ENCODE measurements at regions not wholly inside any gene's neighbourhood (a gene's known extent, or its start where the extent isn't known, plus 50 kb on each side); places are given as distances from the start of the nearest gene placed in this dataset.

DNA sequence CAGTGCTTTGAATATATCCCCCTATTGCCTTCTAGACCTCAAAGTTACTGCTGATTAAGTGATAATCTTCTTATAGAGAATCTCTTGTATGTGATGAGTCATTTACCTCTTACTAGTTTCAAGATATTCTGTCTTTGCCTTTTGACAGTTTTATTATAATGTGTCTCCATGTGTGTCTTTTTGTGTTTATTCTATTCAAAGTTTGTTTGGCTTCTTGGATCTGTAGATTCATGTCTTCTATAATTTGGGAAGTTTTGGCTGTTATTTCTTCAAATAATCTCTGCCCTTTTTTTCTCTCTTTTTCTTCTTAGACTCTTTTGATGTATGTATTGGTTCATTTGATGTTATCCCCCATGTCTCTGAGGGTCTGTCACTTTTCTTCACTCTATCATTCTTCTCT is 915.7 kb upstream of the GRIA3 start:
- peaks cover 24% of the 10 kb centered on the region for H3K9me3 Mint-ChIP-seq (ENCODE audit: unreplicated experiment)
- H3K36me3 Mint-ChIP-seq (ENCODE audit: insufficient read depth, unreplicated experiment), result no peaks in the 10 kb centered on the region

DNA sequence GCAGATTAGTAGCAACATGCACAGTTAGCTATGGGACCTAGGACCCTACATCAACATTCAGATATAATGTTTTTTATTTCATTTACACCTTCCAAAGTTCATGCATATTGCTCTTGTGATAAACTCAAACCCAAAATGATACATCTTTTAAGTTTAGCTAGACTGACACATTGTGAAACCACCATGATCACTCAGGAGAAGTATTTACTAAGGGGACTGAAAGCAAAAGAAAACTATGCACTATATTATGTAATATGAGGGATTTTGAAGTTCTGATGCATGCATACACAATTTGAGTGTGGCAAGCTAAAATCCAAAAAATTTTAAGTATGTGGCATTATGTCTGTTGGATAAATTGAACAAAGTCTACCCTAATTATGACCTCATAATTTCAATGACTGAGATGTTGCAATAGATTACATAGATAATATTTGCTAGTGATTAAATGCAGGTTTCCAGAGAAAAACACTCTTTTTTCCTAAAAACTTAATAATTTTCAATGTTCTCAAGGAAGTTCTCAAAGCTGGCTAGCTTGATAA is 914.8 kb upstream of the GRIA3 start:
- CTCF ChIA-PET, result no interaction called here

More for the DNA sequence above, 915.7 kb upstream of the GRIA3 start:
- TF ChIP-seq CTCF (IDR thresholded peaks at IDR 0.05; ENCODE audit: unreplicated experiment), result no peak
- ChIA-PET CTCF (no interaction called here), POLR2A (no interaction called here)
- intact Hi-C loops (cut with micrococcal nuclease), result no loop called here
- H3K4me1 Mint-ChIP-seq (ENCODE audit: insufficient read depth, unreplicated experiment), result peaks cover 6% of the 10 kb centered on the region
- H3K27me3 Mint-ChIP-seq (ENCODE audit: insufficient read depth, unreplicated experiment), result no peaks in the 10 kb centered on the region
- BruUV-seq (replicated peaks), result no TSS peak
- no peak overlapping the region for H3K4me3 Mint-ChIP-seq (ENCODE audit: unreplicated experiment)
- no peak overlapping the region for H3K27ac Mint-ChIP-seq (ENCODE audit: low read depth, unreplicated experiment)
- DNase-seq (ENCODE audit: unreplicated experiment), result no peak

DNA sequence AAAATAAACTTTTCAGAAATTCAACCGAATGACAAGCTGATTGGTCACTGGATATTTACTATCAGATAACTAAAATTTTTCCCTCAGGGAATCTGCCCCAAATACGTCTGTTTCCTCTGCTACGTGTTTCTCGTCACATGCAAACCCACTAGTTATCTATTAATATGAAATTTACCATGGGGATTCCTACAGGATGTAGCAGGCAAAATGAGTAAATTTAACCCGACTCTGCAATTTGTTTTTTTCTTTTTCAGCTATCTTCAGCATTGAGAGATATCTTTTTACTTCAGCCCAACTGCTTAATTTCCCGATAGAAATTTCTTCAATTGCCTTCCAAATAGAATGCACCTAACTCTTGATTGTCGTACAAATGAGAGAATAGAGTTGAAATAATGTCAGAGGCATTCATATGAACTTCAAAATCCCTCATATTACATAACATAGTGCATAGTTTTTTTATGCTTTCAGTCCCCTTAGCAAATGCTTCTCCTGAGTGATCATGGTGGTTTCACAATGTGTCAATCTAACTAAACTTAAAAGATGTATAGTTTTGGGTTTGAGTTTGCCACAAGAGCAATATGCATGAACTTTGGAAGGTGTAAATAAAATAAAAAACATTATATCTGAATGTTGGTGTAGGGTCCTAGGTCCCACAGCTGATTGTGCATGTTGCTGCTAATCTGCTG is 913.1 kb upstream of the GRIA3 start:
- no peak for TF ChIP-seq CTCF (IDR thresholded peaks at IDR 0.05; ENCODE audit: unreplicated experiment)
- Mint-ChIP-seq H3K4me3 (ENCODE audit: unreplicated experiment) (no peak overlapping the region), H3K4me1 (ENCODE audit: insufficient read depth, unreplicated experiment) (peaks cover 6% of the 10 kb centered on the region), H3K27ac (ENCODE audit: low read depth, unreplicated experiment) (no peak overlapping the region), H3K27me3 (ENCODE audit: insufficient read depth, unreplicated experiment) (no peaks in the 10 kb centered on the region), H3K9me3 (ENCODE audit: unreplicated experiment) (peaks cover 17% of the 10 kb centered on the region), H3K36me3 (ENCODE audit: insufficient read depth, unreplicated experiment) (no peaks in the 10 kb centered on the region)
- no peak for DNase-seq (ENCODE audit: unreplicated experiment)
- POLR2A ChIA-PET, result no interaction called here
- CTCF ChIA-PET, result no interaction called here
- intact Hi-C loops (cut with micrococcal nuclease), result no loop called here
- no TSS peak for BruUV-seq (replicated peaks)

More for the DNA sequence above, 914.8 kb upstream of the GRIA3 start:
- Mint-ChIP-seq H3K4me1 (ENCODE audit: insufficient read depth, unreplicated experiment) (peaks cover 6% of the 10 kb centered on the region), H3K9me3 (ENCODE audit: unreplicated experiment) (peaks cover 22% of the 10 kb centered on the region), H3K27ac (ENCODE audit: low read depth, unreplicated experiment) (no peak overlapping the region), H3K36me3 (ENCODE audit: insufficient read depth, unreplicated experiment) (no peaks in the 10 kb centered on the region), H3K4me3 (ENCODE audit: unreplicated experiment) (no peak overlapping the region), H3K27me3 (ENCODE audit: insufficient read depth, unreplicated experiment) (no peaks in the 10 kb centered on the region)
- TF ChIP-seq CTCF (IDR thresholded peaks at IDR 0.05; ENCODE audit: unreplicated experiment), result no peak
- BruUV-seq (replicated peaks), result no TSS peak
- POLR2A ChIA-PET, result interaction anchor here (0.7 kb wide), 1 partner anchor 245 kb away, joined by 3 read pairs; no protein-coding TSS in a partner anchor
- no peak for DNase-seq (ENCODE audit: unreplicated experiment)
- intact Hi-C loops (cut with micrococcal nuclease), result no loop called here

- no peak for TF ChIP-seq CTCF (IDR thresholded peaks at IDR 0.05; ENCODE audit: unreplicated experiment)
- Mint-ChIP-seq H3K27me3 (ENCODE audit: insufficient read depth, unreplicated experiment) (no peaks in the 10 kb centered on the region), H3K27ac (ENCODE audit: low read depth, unreplicated experiment) (no peak overlapping the region), H3K36me3 (ENCODE audit: insufficient read depth, unreplicated experiment) (no peaks in the 10 kb centered on the region), H3K9me3 (ENCODE audit: unreplicated experiment) (peaks cover 12% of the 10 kb centered on the region), H3K4me1 (ENCODE audit: insufficient read depth, unreplicated experiment) (peaks cover 6% of the 10 kb centered on the region), H3K4me3 (ENCODE audit: unreplicated experiment) (no peak overlapping the region)
- DNase-seq (ENCODE audit: unreplicated experiment), result no peak
- intact Hi-C loops (cut with micrococcal nuclease), result no loop called here
- no TSS peak for BruUV-seq (replicated peaks)
- ChIA-PET POLR2A (no interaction called here), CTCF (no interaction called here)
Measured at GRCh38 chrX:122272011-122272410, 912.1 kb upstream of the GRIA3 start.
